ENCODE measurements at regions not wholly inside any gene's neighbourhood (a gene's known extent, or its start where the extent isn't known, plus 50 kb on each side); places are given as distances from the start of the nearest gene placed in this dataset.

DNA sequence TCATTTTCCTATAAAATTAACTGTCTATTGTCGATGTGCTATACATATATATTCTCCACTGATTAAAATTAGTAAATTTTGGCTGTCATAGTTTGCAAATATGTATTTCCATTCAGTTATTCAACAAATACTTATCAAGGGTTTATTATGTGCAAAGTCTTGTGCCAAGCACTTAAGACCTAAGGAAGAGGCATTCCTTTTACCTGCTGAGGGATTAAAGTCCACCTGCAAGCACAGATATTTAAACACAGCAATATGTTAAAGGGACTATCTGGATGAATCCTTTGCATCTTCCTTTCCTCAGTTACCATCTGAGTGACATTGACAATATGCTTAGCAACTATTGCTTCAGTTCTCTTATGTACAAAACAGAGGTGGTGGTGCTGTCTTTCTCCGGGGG lies 89.3 kb downstream of the LIG4 start:
- Mint-ChIP-seq H3K4me1 (no peaks in the 10 kb centered on the region), H3K27ac (no peak overlapping the region), H3K36me3 (ENCODE audit: insufficient read depth in 1 of 3, low read depth in 3 of 3) (no peaks in the 10 kb centered on the region), H3K27me3 (ENCODE audit: low read depth) (no peaks in the 10 kb centered on the region), H3K9me3 (no peaks in the 10 kb centered on the region), H3K4me3 (no peak overlapping the region)
- Histone ChIP-seq H4K5ac (ENCODE audit: insufficient read length, low read depth, low read length) (no peak overlapping the region), H3K56ac (ENCODE audit: insufficient read length, low read depth, low read length) (no peak overlapping the region), H3K23me2 (ENCODE audit: insufficient read length, low read depth, low read length, poor library complexity, severe bottlenecking) (no peaks in the 10 kb centered on the region), H3K27ac (ENCODE audit: insufficient read length, low read depth, low read length) (no peak overlapping the region), H3K4ac (ENCODE audit: low read depth, low read length) (no peak overlapping the region), H3K18ac (ENCODE audit: insufficient read length, low read depth, low read length) (no peak overlapping the region), H2AK5ac (ENCODE audit: insufficient read length, low read length) (no peak overlapping the region), H4K8ac (replicated peaks; ENCODE audit: insufficient read length, low read depth, low read length) (no peak overlapping the region), H2BK20ac (ENCODE audit: low read depth, low read length, poor library complexity, severe bottlenecking) (no peak overlapping the region), H3K4me2 (ENCODE audit: insufficient read depth, insufficient read length, low read length) (no peak overlapping the region), H3K14ac (ENCODE audit: insufficient read depth, low read length) (no peak overlapping the region), H2AFZ (ENCODE audit: low read length) (no peak overlapping the region), H4K20me1 (ENCODE audit: control insufficient read depth, insufficient read depth, insufficient read length) (no peaks in the 10 kb centered on the region), H2BK15ac (ENCODE audit: low read depth, low read length) (no peak overlapping the region), H3K4me1 (ENCODE audit: insufficient read depth, low read length) (no peaks in the 10 kb centered on the region), H3K27me3 (ENCODE audit: insufficient read depth, low read length) (no peaks in the 10 kb centered on the region), H3T11ph (ENCODE audit: low read length) (no peak overlapping the region), H3K23ac (ENCODE audit: insufficient read length, low read depth, low read length) (no peak overlapping the region), H4K91ac (ENCODE audit: insufficient read length, low read depth, low read length) (no peak overlapping the region), H2BK12ac (ENCODE audit: insufficient read length, low read depth, low read length) (no peak overlapping the region), H3K79me1 (ENCODE audit: insufficient read depth, low read depth, low read length, poor library complexity, severe bottlenecking) (no peaks in the 10 kb centered on the region), H2BK120ac (ENCODE audit: low read depth, low read length, poor library complexity, severe bottlenecking) (no peak overlapping the region), H3K79me2 (ENCODE audit: insufficient read depth, low read length) (no peaks in the 10 kb centered on the region), H3K9ac (ENCODE audit: extremely low read depth, insufficient read length, low read length) (no peak overlapping the region), H3K9me3 (ENCODE audit: control insufficient read depth, low read depth, low read length) (no peaks in the 10 kb centered on the region), H2BK5ac (ENCODE audit: insufficient read length, low read length) (no peak overlapping the region)
- no peak for TF ChIP-seq CTCF (conservative IDR thresholded peaks at IDR 0.05)
- no CpG with 5 or more reads among the region's 2 CpGs for WGBS (ENCODE audit: extremely low coverage, insufficient read length, low lambda C conversion rate)
- DNase-seq, result no peak

Data from H9 (cell line).